K562 (cell line): ENCODE measurements at regions not wholly inside any gene's neighbourhood (a gene's known extent, or its start where the extent isn't known, plus 50 kb on each side); places are given as distances from the start of the nearest gene placed in this dataset.

Experiments used
- ATAC-seq: fragments of 200-7000 bp; cut with Tn5 transposase; 3 replicates; pipeline ENCODE4 v1.9.1; 2020; ENCODE audit warnings: moderate library complexity
- BruUV-seq: library from RNA; stranded (reverse); fragments of 400-500 nt; replicated peaks from 2 replicates; lab custom pipeline; 2021; lab: Mats Ljungman, UMichigan
- CTCF ChIA-PET: fragments of 300-600 bp; formaldehyde crosslinking; extraction: SDS; loops from one replicate; lab custom pipeline; 2021; ENCODE audit warnings: low intra/inter-chr PET ratio; lab: Yijun Ruan, JAX
- POLR2A ChIA-PET: fragments of 300-600, 350-650 bp; sonication (Branson Sonifier 250); formaldehyde crosslinking; extraction: SDS; loops from one replicate; lab custom pipeline; 2021; ENCODE audit warnings: antibody characterized with exemption, inconsistent platforms; lab: Yijun Ruan, JAX
- DNase-seq, 4 experiments: peaks; one replicate each; pipeline versions ENCODE4 v3.0.0 to v3.0.0-alpha.2; 2011 to 2018; ENCODE audit warnings: low spot score in 3 of 4, mixed read lengths in 3 of 4; ENCODE audit errors: extremely low read depth in 1 of 4
- FAIRE-seq: peaks from 2 replicates; lab custom pipeline; 2011; peaks lifted over from hg19 to GRCh38; lab: Jason Lieb, UNC
- H2AFZ ChIP-seq: 2 replicates; pipeline ENCODE4 v1.6.0; 2011; ENCODE audit warnings: low read depth, low read length, control low read depth, inconsistent platforms
- H3K27ac ChIP-seq: fragments of 200-600 bp; 3 replicates; pipeline ENCODE4 v1.8.0; 2011; ENCODE audit warnings: low read depth, mild to moderate bottlenecking, control low read depth, inconsistent platforms, low read length, moderate library complexity, mixed read lengths; ENCODE audit errors: extremely low read depth
- H3K27me3 ChIP-seq, 2 experiments: fragments of 300-600 bp in 1 of 2; 2 replicates in 1 of 2; 3 replicates in 1 of 2; pipeline versions ENCODE4 v1.6.0 to v1.8.0; 2011; ENCODE audit warnings: inconsistent platforms in 2 of 2, low read length in 2 of 2, mild to moderate bottlenecking in 1 of 2, mixed read lengths in 1 of 2, moderate library complexity in 1 of 2; ENCODE audit not compliant: control insufficient read depth in 2 of 2, insufficient read depth in 2 of 2
- H3K36me3 ChIP-seq: fragments of 300-600 bp; 3 replicates; pipeline ENCODE4 v1.8.0; 2011; ENCODE audit warnings: mild to moderate bottlenecking, low read length, inconsistent platforms; ENCODE audit not compliant: control insufficient read depth, insufficient read depth
- H3K4me1 ChIP-seq, 2 experiments: fragments of 200-600 bp in 1 of 2; replicated peaks in 1 of 2; 2 replicates in 1 of 2; 3 replicates in 1 of 2; pipeline versions ENCODE4 v1.5.1 to v1.8.0; 2011; ENCODE audit warnings: inconsistent platforms in 2 of 2, low read length in 2 of 2, mild to moderate bottlenecking in 1 of 2, mixed read lengths in 1 of 2, moderate library complexity in 1 of 2; ENCODE audit not compliant: control insufficient read depth in 2 of 2, insufficient read depth in 2 of 2
- H3K4me2 ChIP-seq: 2 replicates; pipeline ENCODE4 v1.6.1; 2011; ENCODE audit warnings: low read length, control low read depth, inconsistent platforms, mixed read lengths; ENCODE audit not compliant: insufficient read depth
- H3K4me3 ChIP-seq: fragments of 200-600 bp; sonication (generic), shearing (Covaris generic); 2 replicates; pipeline ENCODE4 v1.5.1; 2016; ENCODE audit warnings: control low read depth, inconsistent platforms
- H3K79me2 ChIP-seq: fragments of 200-600 bp; 3 replicates; pipeline ENCODE4 v1.8.0; 2011; ENCODE audit warnings: low read length, inconsistent platforms; ENCODE audit not compliant: control insufficient read depth, insufficient read depth
- H3K9ac ChIP-seq, 2 experiments: 2 replicates each; pipeline versions ENCODE4 v1.6.0 to v1.6.1; 2011; ENCODE audit warnings: low read depth in 2 of 2, low read length in 2 of 2, control low read depth in 1 of 2, inconsistent platforms in 1 of 2, mild to moderate bottlenecking in 1 of 2, mixed read lengths in 1 of 2; ENCODE audit not compliant: insufficient read depth in 1 of 2
- H3K9me1 ChIP-seq: one replicate; pipeline ENCODE4 v1.6.0; 2011; ENCODE audit warnings: inconsistent platforms, mild to moderate bottlenecking, low read length, moderate library complexity; ENCODE audit not compliant: control insufficient read depth, insufficient read depth
- H3K9me3 ChIP-seq: replicated peaks from 2 replicates; pipeline ENCODE4 v1.5.1; 2011; ENCODE audit warnings: low read depth, low read length, inconsistent platforms; ENCODE audit not compliant: control insufficient read depth, insufficient read depth
- H4K20me1 ChIP-seq: replicated peaks from 2 replicates; pipeline ENCODE4 v1.6.1; 2011; ENCODE audit warnings: low read length, inconsistent platforms, mixed read lengths; ENCODE audit not compliant: control insufficient read depth, insufficient read depth
- ARID2 ChIP-seq: fragments of 450-650 bp; IDR thresholded peaks from 2 replicates; pipeline ENCODE4 v1.6.1; 2017; ENCODE audit warnings: antibody characterized with exemption, mild to moderate bottlenecking
- FOSL1 ChIP-seq: fragments of 200-800 bp; sonication (Bioruptor generic); conservative IDR thresholded peaks from 2 replicates; pipeline ENCODE4 v1.6.1; 2016; ENCODE audit warnings: missing genetic modification characterization, missing compliant biosample characterization
- PCBP2 ChIP-seq: fragments of 200-400 bp; formaldehyde crosslinking; IDR thresholded peaks from 2 replicates; pipeline ENCODE4 v1.6.1; 2018; ENCODE audit warnings: low read length, low read depth, mild to moderate bottlenecking, moderate library complexity; ENCODE audit not compliant: poor library complexity, severe bottlenecking
- PPARD ChIP-seq: fragments of 250-450 bp; sonication (Bioruptor Pico); IDR thresholded peaks from 2 replicates; pipeline ENCODE4 v1.8.0; 2022; ENCODE audit warnings: inconsistent platforms, mild to moderate bottlenecking, moderate library complexity
- RFX1 ChIP-seq: fragments of 450-650 bp; IDR thresholded peaks from 2 replicates; pipeline ENCODE4 v1.6.1; 2016; ENCODE audit warnings: mild to moderate bottlenecking, moderate library complexity
- SAFB ChIP-seq: fragments of 200-400 bp; formaldehyde crosslinking; IDR thresholded peaks from 2 replicates; pipeline ENCODE4 v1.6.1; 2017; ENCODE audit warnings: low read depth, low read length, borderline replicate concordance
- TSC22D4 ChIP-seq: fragments of 450-650 bp; IDR thresholded peaks from 2 replicates; pipeline ENCODE4 v1.6.1; 2016; ENCODE audit warnings: missing genetic modification characterization, missing biosample characterization, control low read depth
- ZNF23 ChIP-seq: fragments of 250-450 bp; sonication (Bioruptor Pico); IDR thresholded peaks from 2 replicates; pipeline ENCODE4 v1.4.0; 2020; ENCODE audit warnings: mild to moderate bottlenecking
- ZNF408 ChIP-seq: fragments of 250-450 bp; sonication (Bioruptor Pico); IDR thresholded peaks from 2 replicates; pipeline ENCODE4 v1.4.0; 2020; ENCODE audit warnings: low read depth, mild to moderate bottlenecking, moderate library complexity
- ZNF696 ChIP-seq: fragments of 250-450 bp; sonication (Bioruptor Pico); conservative IDR thresholded peaks from 2 replicates; pipeline ENCODE4 v1.4.0; 2020; ENCODE audit warnings: mild to moderate bottlenecking, moderate library complexity
- WGBS: fragments of 100-300 bp; shearing (Covaris generic); methylation state at CpG from one replicate; pipeline ENCODE4 v1.1.6; 2016; ENCODE audit warnings: low coverage, mixed read lengths; ENCODE audit not compliant: insufficient coverage; ENCODE audit errors: missing lambda C conversion rate; 5-methylcytosine and 5-hydroxymethylcytosine counted together
- in situ Hi-C: fragments of 300-500 bp; cut with MboI; formaldehyde crosslinking; loops from 4 replicates; pipeline ENCODE4 v1.15.0; 2018; ENCODE audit warnings: inconsistent platforms, mixed read lengths
- intact Hi-C: fragments of 100-400 bp; cut with micrococcal nuclease; formaldehyde crosslinking; loops from 2 replicates; pipeline ENCODE4 v1.14.2; 2022
- TF ChIP-seq, protein P1 (sequence below): fragments of 450-650 bp; IDR thresholded peaks from 2 replicates; pipeline ENCODE4 v1.6.1; 2016; ENCODE audit warnings: mild to moderate bottlenecking, moderate library complexity
- TF ChIP-seq, protein P2 (sequence below): fragments of 450-650 bp; IDR thresholded peaks from 2 replicates; pipeline ENCODE4 v1.7.0; 2016; ENCODE audit warnings: borderline replicate concordance

DNA sequence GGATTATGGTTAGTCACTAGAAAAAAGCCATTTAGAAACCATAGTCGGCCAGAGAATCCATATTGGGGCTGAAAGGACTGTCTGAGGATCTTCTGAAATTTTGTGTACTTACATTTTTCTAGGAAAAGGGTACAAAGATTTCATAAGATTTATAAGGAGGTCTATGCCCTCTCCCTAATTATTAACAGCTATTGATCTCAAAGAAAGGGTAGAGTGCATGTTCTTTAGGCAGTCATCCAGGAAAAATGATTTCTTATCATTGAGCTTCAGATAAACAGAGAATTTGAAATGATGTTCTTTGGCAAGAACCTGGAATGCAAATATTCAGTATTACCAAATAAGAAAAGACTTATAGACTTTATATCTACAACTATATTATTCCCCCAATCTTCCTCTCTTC, 195.3 kb downstream of the ACTR3 start:
- in situ Hi-C loops: no loop called here
- Histone ChIP-seq H3K27me3 (no peaks in the 10 kb centered on the region), H3K9me3 (no peaks in the 10 kb centered on the region), H3K27ac (no peak overlapping the region), H3K4me2 (no peak overlapping the region), H3K9ac (no peak overlapping the region), H3K36me3 (no peaks in the 10 kb centered on the region), H3K9me1 (no peaks in the 10 kb centered on the region), H2AFZ (no peak overlapping the region), H4K20me1 (no peaks in the 10 kb centered on the region), H3K79me2 (no peaks in the 10 kb centered on the region), H3K4me1 (no peaks in the 10 kb centered on the region), H3K4me3 (no peak overlapping the region)
- 0% methylated on average over 1 of the region's 1 CpG for WGBS
- ChIA-PET CTCF (no interaction called here), POLR2A (no interaction called here)
- no peak for DNase-seq
- intact Hi-C loops: no loop called here
- no peak for ATAC-seq
- no peak for FAIRE-seq
- no TSS peak for BruUV-seq
- TF ChIP-seq SAFB: no peak
- TF ChIP-seq, protein P1, sequence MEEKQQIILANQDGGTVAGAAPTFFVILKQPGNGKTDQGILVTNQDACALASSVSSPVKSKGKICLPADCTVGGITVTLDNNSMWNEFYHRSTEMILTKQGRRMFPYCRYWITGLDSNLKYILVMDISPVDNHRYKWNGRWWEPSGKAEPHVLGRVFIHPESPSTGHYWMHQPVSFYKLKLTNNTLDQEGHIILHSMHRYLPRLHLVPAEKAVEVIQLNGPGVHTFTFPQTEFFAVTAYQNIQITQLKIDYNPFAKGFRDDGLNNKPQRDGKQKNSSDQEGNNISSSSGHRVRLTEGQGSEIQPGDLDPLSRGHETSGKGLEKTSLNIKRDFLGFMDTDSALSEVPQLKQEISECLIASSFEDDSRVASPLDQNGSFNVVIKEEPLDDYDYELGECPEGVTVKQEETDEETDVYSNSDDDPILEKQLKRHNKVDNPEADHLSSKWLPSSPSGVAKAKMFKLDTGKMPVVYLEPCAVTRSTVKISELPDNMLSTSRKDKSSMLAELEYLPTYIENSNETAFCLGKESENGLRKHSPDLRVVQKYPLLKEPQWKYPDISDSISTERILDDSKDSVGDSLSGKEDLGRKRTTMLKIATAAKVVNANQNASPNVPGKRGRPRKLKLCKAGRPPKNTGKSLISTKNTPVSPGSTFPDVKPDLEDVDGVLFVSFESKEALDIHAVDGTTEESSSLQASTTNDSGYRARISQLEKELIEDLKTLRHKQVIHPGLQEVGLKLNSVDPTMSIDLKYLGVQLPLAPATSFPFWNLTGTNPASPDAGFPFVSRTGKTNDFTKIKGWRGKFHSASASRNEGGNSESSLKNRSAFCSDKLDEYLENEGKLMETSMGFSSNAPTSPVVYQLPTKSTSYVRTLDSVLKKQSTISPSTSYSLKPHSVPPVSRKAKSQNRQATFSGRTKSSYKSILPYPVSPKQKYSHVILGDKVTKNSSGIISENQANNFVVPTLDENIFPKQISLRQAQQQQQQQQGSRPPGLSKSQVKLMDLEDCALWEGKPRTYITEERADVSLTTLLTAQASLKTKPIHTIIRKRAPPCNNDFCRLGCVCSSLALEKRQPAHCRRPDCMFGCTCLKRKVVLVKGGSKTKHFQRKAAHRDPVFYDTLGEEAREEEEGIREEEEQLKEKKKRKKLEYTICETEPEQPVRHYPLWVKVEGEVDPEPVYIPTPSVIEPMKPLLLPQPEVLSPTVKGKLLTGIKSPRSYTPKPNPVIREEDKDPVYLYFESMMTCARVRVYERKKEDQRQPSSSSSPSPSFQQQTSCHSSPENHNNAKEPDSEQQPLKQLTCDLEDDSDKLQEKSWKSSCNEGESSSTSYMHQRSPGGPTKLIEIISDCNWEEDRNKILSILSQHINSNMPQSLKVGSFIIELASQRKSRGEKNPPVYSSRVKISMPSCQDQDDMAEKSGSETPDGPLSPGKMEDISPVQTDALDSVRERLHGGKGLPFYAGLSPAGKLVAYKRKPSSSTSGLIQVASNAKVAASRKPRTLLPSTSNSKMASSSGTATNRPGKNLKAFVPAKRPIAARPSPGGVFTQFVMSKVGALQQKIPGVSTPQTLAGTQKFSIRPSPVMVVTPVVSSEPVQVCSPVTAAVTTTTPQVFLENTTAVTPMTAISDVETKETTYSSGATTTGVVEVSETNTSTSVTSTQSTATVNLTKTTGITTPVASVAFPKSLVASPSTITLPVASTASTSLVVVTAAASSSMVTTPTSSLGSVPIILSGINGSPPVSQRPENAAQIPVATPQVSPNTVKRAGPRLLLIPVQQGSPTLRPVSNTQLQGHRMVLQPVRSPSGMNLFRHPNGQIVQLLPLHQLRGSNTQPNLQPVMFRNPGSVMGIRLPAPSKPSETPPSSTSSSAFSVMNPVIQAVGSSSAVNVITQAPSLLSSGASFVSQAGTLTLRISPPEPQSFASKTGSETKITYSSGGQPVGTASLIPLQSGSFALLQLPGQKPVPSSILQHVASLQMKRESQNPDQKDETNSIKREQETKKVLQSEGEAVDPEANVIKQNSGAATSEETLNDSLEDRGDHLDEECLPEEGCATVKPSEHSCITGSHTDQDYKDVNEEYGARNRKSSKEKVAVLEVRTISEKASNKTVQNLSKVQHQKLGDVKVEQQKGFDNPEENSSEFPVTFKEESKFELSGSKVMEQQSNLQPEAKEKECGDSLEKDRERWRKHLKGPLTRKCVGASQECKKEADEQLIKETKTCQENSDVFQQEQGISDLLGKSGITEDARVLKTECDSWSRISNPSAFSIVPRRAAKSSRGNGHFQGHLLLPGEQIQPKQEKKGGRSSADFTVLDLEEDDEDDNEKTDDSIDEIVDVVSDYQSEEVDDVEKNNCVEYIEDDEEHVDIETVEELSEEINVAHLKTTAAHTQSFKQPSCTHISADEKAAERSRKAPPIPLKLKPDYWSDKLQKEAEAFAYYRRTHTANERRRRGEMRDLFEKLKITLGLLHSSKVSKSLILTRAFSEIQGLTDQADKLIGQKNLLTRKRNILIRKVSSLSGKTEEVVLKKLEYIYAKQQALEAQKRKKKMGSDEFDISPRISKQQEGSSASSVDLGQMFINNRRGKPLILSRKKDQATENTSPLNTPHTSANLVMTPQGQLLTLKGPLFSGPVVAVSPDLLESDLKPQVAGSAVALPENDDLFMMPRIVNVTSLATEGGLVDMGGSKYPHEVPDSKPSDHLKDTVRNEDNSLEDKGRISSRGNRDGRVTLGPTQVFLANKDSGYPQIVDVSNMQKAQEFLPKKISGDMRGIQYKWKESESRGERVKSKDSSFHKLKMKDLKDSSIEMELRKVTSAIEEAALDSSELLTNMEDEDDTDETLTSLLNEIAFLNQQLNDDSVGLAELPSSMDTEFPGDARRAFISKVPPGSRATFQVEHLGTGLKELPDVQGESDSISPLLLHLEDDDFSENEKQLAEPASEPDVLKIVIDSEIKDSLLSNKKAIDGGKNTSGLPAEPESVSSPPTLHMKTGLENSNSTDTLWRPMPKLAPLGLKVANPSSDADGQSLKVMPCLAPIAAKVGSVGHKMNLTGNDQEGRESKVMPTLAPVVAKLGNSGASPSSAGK: no peak
- TF ChIP-seq TSC22D4 (tag): no peak
- no peak for TF ChIP-seq ZNF696
- TF ChIP-seq PCBP2: no peak
- no peak for TF ChIP-seq ZNF23
- no peak for TF ChIP-seq ARID2
- TF ChIP-seq, protein P2, sequence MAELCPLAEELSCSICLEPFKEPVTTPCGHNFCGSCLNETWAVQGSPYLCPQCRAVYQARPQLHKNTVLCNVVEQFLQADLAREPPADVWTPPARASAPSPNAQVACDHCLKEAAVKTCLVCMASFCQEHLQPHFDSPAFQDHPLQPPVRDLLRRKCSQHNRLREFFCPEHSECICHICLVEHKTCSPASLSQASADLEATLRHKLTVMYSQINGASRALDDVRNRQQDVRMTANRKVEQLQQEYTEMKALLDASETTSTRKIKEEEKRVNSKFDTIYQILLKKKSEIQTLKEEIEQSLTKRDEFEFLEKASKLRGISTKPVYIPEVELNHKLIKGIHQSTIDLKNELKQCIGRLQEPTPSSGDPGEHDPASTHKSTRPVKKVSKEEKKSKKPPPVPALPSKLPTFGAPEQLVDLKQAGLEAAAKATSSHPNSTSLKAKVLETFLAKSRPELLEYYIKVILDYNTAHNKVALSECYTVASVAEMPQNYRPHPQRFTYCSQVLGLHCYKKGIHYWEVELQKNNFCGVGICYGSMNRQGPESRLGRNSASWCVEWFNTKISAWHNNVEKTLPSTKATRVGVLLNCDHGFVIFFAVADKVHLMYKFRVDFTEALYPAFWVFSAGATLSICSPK: no peak
- TF ChIP-seq ZNF408 (CRISPR knock-in tag): no peak
- no peak for TF ChIP-seq PPARD (CRISPR knock-in tag)
- no peak for TF ChIP-seq RFX1
- TF ChIP-seq FOSL1 (tag): no peak
